ENCODE measurements at regions not wholly inside any gene's neighbourhood (a gene's known extent, or its start where the extent isn't known, plus 50 kb on each side); places are given as distances from the start of the nearest gene placed in this dataset.

DNA sequence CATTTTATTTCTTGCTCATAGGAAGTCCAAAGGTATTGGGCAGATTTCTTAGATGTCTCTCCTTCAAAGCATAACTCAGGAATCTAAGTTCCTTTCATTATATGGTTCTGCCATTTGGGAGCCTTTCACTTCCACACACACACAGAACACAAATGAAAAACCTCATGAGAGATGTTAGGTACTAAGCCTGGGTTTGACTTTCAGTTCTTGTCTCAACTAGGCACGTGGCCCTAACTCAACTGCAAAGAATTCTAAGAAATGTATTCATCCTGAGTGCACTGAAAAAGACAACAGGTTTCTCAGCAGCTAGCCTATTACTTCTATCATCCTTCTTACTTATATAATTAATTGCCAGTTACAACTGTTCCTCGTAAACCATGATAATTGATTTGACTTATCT, 190.0 kb upstream of the SAMSN1 start:
- Histone ChIP-seq H3K4me2 (ENCODE audit: control insufficient read depth, extremely low read depth, insufficient read depth, low read depth, low read length) (no peak overlapping the region), H3K9ac (ENCODE audit: control insufficient read depth, extremely low read depth, insufficient read depth, low read length) (no peak overlapping the region), H3K36me3 (ENCODE audit: control insufficient read depth in 2 of 2, extremely low read depth in 1 of 2, insufficient read depth in 2 of 2, low read length in 2 of 2) (no peaks in the 10 kb centered on the region), H3K4me3 (ENCODE audit: control insufficient read depth in 2 of 3, extremely low read depth in 1 of 3, insufficient read depth in 2 of 3, low read depth in 1 of 3, low read length in 3 of 3) (no peak overlapping the region), H3K27ac (ENCODE audit: control insufficient read depth, insufficient read depth, low read length) (no peak overlapping the region), H3K27me3 (ENCODE audit: control insufficient read depth, extremely low read depth, insufficient read depth, low read length) (no peaks in the 10 kb centered on the region), H4K20me1 (ENCODE audit: control insufficient read depth, extremely low read depth, insufficient read depth, low read length) (no peaks in the 10 kb centered on the region), H3K9me3 (ENCODE audit: control insufficient read depth, low read depth, low read length) (no peaks in the 10 kb centered on the region), H3K9me1 (ENCODE audit: control insufficient read depth, extremely low read depth, insufficient read depth, low read length) (no peaks in the 10 kb centered on the region), H3K79me2 (ENCODE audit: control insufficient read depth, insufficient read depth, low read length) (no peaks in the 10 kb centered on the region), H2AFZ (ENCODE audit: control insufficient read depth, low read length) (no peak overlapping the region), H3K4me1 (ENCODE audit: control insufficient read depth, extremely low read depth, insufficient read depth, low read length) (no peaks in the 10 kb centered on the region)
- dilution Hi-C loops (cut with MboI; ENCODE audit: extremely low pct_ligation_motif_present, low sequenced_read_pairs) = no loop called here
- FAIRE-seq (no peak), DNase-seq (ENCODE audit: low read depth, low spot score) (no peak)
- TF ChIP-seq, protein P1, sequence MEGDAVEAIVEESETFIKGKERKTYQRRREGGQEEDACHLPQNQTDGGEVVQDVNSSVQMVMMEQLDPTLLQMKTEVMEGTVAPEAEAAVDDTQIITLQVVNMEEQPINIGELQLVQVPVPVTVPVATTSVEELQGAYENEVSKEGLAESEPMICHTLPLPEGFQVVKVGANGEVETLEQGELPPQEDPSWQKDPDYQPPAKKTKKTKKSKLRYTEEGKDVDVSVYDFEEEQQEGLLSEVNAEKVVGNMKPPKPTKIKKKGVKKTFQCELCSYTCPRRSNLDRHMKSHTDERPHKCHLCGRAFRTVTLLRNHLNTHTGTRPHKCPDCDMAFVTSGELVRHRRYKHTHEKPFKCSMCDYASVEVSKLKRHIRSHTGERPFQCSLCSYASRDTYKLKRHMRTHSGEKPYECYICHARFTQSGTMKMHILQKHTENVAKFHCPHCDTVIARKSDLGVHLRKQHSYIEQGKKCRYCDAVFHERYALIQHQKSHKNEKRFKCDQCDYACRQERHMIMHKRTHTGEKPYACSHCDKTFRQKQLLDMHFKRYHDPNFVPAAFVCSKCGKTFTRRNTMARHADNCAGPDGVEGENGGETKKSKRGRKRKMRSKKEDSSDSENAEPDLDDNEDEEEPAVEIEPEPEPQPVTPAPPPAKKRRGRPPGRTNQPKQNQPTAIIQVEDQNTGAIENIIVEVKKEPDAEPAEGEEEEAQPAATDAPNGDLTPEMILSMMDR (optimal IDR thresholded peaks at IDR 0.05 in 1 of 3, IDR thresholded peaks at IDR 0.05 in 1 of 3, conservative IDR thresholded peaks at IDR 0.05 in 1 of 3; ENCODE audit: extremely low read depth in 1 of 3, insufficient read depth in 2 of 3, low read length in 3 of 3) = no peak
- no peak for TF ChIP-seq EZH2 (IDR thresholded peaks at IDR 0.05; ENCODE audit: low read length)

DNA sequence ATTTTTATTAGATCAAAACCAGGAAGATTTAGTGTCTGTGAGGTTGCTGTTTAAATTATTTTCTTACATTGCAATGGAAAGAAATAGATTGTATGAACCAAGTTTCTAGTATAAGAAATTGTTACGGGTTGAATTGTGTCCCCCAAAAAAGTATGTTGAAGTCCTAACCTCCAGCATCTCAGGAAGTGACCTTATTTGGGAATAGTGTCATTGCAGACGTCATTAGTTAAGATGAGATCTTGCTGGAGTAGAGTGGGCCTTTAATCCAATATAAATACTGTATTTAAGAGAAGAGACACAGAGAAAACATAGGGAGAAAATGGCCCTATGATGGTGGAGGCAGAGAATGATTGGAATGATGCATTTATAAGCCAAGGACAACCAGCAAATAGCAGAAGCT, 188.7 kb upstream of the SAMSN1 start:
- TF ChIP-seq, protein P1 (optimal IDR thresholded peaks at IDR 0.05 in 1 of 3, IDR thresholded peaks at IDR 0.05 in 1 of 3, conservative IDR thresholded peaks at IDR 0.05 in 1 of 3; ENCODE audit: extremely low read depth in 1 of 3, insufficient read depth in 2 of 3, low read length in 3 of 3) = no peak
- no peak for TF ChIP-seq EZH2 (IDR thresholded peaks at IDR 0.05; ENCODE audit: low read length)
- no peak for DNase-seq (ENCODE audit: low read depth, low spot score)

More for the DNA sequence above, 188.7 kb upstream of the SAMSN1 start:
- H3K27ac ChIP-seq (ENCODE audit: control insufficient read depth, insufficient read depth, low read length) = no peak overlapping the region
- no peaks in the 10 kb centered on the region for H3K27me3 ChIP-seq (ENCODE audit: control insufficient read depth, extremely low read depth, insufficient read depth, low read length)
- H3K4me1 ChIP-seq (ENCODE audit: control insufficient read depth, extremely low read depth, insufficient read depth, low read length) = no peaks in the 10 kb centered on the region
- no peaks in the 10 kb centered on the region for H3K9me3 ChIP-seq (ENCODE audit: control insufficient read depth, low read depth, low read length)
- no peak overlapping the region for H3K9ac ChIP-seq (ENCODE audit: control insufficient read depth, extremely low read depth, insufficient read depth, low read length)
- H3K36me3 ChIP-seq (ENCODE audit: control insufficient read depth in 2 of 2, extremely low read depth in 1 of 2, insufficient read depth in 2 of 2, low read length in 2 of 2) = no peaks in the 10 kb centered on the region
- no peaks in the 10 kb centered on the region for H4K20me1 ChIP-seq (ENCODE audit: control insufficient read depth, extremely low read depth, insufficient read depth, low read length)
- no peaks in the 10 kb centered on the region for H3K9me1 ChIP-seq (ENCODE audit: control insufficient read depth, extremely low read depth, insufficient read depth, low read length)
- H3K4me3 ChIP-seq (ENCODE audit: control insufficient read depth in 2 of 3, extremely low read depth in 1 of 3, insufficient read depth in 2 of 3, low read depth in 1 of 3, low read length in 3 of 3) = no peak overlapping the region
- no peak for FAIRE-seq
- H2AFZ ChIP-seq (ENCODE audit: control insufficient read depth, low read length) = no peak overlapping the region
- H3K4me2 ChIP-seq (ENCODE audit: control insufficient read depth, extremely low read depth, insufficient read depth, low read depth, low read length) = no peak overlapping the region
- dilution Hi-C loops (cut with MboI; ENCODE audit: extremely low pct_ligation_motif_present, low sequenced_read_pairs) = no loop called here
- no peaks in the 10 kb centered on the region for H3K79me2 ChIP-seq (ENCODE audit: control insufficient read depth, insufficient read depth, low read length)
